C1 segment of cervical spinal cord (tissue), 14 donors: ENCODE measurements at regions not wholly inside any gene's neighbourhood (a gene's known extent, or its start where the extent isn't known, plus 50 kb on each side); places are given as distances from the start of the nearest gene placed in this dataset.

Experiments
- DNase-seq, 14 donors: peaks; one replicate each; lab custom pipeline; 2025; lab: John Stamatoyannopoulos, UW

DNA sequence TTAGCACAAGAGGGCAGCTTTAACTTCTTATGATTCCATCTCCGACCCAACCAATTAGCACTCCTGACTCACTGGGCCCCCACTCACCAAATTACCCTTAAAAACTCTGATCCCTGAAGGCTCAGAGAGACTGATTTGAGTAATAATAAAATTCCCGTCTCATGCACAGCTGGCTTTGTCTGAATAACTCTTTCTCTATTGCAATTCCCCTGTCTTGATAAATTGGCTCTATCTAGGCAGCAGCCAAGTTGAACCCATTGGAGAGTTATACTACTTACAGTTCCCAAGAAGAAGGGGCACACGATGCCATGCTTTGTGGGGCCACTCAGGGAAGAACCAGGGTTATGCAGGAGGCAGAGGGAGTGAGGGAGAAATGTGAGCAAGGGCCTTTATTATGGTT, 632.8 kb downstream of the TSN start:
- DNase-seq = no peak

DNA sequence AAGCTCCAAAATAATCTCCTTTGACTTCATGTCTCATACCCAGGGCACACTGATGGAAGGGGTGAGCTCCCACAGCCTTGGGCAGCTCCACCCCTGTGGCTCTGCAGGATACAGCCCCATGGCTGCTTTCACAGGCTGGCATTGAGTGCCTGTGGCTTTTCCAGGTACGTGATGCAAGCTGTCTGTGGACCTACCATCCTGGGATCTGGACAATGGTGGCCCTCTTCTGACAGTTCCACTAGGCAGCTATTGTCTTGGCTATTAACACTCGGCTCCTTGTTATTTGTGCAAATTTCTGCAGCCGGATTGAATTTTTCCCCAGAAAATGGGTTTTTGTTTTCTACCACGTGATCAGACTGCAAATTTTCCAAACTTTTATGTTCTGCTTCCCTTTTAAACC, 634.2 kb downstream of the TSN start:
- peak in 11 of 14 donors; percentile 2 to 24 (median 16) for DNase-seq

DNA sequence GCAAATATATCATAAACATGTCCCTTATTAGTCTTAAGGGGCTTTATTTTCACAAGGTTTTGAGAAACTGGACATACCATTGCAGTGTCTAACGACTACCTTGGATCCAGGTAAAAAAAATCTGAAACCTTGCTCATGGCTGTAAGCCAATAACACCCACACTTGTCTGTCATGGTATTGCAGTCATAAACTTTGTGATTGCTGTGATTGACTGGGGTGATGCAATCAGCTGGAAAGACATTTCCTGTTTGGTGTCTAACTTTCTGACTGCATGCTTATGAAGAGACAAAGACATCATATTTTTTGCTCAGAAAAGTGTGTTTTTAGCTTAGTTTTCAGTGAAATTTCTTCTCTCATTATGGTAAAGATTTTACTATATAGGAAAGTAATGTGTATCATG, 635.0 kb downstream of the TSN start:
- no peak for DNase-seq

DNA sequence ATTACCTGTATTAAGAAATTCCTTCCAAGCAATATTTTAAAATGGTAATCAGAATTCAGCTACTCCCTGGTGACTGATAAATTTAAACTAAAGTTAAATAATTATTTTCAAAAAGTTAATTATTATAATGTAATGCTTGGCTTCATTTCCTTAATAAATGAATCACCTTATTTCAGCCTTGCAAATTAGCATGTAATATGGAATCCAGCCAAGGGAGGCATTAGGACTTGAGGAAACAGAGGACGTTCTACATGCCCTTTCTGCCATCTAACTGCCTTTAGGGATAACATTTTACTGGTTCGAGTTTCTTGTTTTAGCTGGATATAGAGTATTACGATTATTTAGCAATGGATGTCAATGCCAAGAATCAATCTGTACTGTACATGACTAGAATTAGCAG, 636.3 kb downstream of the TSN start:
- no peak for DNase-seq

- DNase-seq = no peak
Observed at GRCh38 chr2:122395687-122396086, 640.2 kb downstream of the TSN start.

GRCh38 chr2:122411231-122411630, 655.8 kb downstream of the TSN start:
- no peak for DNase-seq

- peak in 1 of 14 donors; percentile 3 for DNase-seq
Observed at GRCh38 chr2:122412360-122412759, 656.9 kb downstream of the TSN start.

DNA sequence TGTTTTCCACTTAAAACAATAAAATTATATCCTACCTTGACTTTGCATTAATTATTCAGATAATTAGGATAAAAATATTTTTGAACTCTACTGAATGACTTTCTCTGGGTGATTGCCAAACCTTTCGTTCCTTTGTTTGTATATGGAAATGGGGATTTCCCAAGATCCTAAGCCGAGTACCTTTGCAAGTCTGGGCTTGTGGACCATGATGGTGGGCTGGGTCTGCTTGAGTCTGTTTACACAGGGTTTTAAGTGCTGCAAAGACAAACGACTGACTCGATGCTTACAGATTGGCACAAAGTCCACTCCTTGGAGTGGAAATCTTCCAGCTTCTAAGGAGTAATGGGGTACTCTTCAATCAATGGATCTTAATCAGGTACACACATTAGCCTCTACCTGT, 659.5 kb downstream of the TSN start:
- no peak for DNase-seq

GRCh38 chr2:122417114-122417513, 661.7 kb downstream of the TSN start:
- DNase-seq = no peak

- no peak for DNase-seq
Observed at GRCh38 chr2:122421775-122422174, 666.3 kb downstream of the TSN start.

DNA sequence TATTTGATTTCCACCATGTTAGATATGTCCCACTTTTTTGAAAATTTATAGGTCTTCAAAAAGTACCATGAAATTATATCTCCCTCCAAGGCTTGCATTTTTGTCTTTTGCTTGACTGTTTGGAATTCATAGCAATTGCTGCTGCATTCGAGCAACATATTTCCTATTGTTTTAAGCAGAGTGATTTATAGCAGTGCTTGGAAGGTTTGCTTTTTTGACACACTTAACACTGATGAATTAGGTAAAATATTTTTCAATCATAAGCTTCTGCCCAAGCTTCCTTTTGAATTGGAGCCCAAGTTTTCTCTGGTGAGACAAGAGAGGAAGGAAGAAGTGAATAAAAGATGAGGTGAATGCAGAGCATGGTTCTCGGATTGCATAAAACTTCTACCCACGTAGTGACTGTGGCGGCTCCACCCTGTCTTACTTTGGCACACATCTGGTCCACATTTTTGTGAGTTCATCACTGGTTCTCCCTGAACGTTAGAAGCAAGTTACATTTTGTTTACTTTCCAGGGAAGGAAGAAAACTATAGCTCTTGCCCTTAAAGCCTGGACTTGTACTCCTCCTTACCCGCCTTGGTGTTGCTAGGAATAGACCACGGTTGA, 667.0 kb downstream of the TSN start:
- no peak for DNase-seq

DNA sequence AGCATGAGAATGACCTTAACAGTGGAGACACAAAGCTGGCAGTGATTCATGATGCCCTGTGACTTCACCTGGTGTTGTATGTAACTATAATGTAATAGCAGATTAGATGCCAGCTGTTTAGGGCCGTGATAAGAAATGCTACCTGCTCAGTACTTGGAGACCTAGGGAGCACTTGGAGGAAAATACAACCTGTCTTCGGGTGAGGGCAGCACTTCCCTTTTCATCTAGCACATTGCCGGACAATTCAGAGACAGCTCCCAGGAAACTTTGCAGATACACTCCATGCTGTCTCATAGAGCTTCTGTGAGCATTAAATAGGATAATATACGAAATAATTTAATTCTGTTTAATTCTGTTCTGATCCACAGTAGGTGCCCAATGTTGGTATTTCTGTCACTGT, 668.5 kb downstream of the TSN start:
- DNase-seq = no peak

DNA sequence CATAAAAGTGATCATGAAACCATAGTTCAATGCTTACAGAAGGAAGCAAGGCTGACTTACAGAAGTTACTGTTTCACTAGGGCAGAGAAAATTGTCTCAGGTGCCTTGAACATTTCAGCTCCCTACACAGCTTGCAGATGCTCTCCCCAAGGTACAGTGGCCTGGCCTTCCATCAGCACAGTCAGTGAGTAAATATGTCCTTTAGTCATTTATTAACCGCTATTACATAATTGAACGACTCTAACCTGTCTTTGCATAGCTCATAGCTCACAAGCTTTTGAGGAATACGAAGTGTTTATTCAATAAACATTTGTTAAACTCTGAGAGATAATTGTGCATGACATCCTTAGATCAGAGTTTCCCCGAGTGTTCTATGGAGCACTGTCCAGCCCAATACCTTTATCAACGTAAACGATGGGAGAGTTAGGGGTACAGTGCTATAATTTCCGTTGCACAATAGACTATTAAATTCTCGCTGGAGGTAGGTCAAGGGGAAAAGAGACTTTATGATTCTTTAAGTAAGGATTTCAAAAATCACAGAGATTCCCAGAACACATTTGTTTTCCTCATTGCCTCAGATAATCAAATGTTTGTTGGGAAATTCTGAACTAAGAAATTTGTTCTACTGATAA, 677.8 kb downstream of the TSN start:
- DNase-seq = no peak

- no peak for DNase-seq
Observed at GRCh38 chr2:122445003-122445402, 689.6 kb downstream of the TSN start.

GRCh38 chr2:122446761-122447160, 691.3 kb downstream of the TSN start:
- no peak for DNase-seq

DNA sequence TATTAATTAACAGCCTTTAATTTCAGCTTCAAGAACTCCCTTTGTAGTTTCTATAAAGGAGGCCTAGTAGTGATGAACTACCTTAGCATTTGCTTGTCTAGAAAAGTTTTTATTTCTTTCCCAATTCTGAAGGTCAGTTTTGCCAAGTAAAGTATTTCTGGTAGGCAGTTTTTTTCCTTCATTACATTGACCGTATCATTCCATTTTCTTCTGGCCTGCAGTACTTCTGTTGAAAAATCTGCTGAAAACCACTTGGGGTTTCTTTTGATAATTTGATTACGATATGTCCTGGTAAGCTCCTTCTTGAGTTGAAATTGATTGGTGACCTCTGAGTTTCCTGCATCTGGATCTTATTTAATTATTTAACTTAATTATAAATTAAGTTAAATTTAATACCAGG, 691.8 kb downstream of the TSN start:
- DNase-seq = no peak

GRCh38 chr2:122451040-122451439, 695.6 kb downstream of the TSN start:
- no peak for DNase-seq

DNA sequence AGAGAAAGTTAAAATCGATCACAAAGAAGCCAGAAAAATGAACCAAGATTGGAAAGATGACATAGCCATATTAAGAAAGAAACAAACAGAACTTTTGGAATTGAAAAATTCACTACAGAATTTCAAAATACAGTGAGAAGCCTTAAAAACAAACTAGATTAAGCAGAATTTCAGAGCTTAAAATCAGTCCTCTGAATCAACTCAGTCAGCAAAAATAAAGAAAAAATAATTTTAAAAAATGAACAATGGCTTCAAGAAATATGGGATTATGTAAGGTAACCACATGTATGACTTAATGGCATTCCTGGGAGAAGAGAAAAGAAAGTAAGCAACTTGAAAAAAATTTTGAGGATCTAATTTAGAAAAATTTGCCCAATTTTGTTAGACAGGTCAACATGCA, 696.2 kb downstream of the TSN start:
- no peak for DNase-seq

GRCh38 chr2:122469147-122469546, 713.7 kb downstream of the TSN start:
- DNase-seq = no peak

DNA sequence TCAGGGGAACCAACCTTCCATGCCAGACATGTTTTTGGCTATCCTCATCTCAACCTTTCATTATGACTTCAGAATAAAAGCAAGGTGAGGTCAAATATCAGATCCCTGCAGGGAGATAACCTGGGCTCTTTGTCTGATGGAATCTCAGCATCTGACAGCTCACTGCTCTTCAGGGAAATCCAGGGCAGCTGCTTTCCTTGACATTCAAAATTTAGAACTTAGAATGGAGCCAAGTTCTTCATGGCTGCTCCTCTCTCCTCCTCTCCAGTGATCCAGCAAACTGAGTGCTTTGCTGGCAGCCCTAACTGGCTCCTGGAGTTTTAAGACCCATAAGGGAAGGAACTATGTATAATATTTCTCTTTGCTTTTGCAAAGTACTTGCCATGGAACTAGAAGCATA, 716.3 kb downstream of the TSN start:
- no peak for DNase-seq

GRCh38 chr2:122478117-122478516, 722.7 kb downstream of the TSN start:
- DNase-seq = no peak

DNA sequence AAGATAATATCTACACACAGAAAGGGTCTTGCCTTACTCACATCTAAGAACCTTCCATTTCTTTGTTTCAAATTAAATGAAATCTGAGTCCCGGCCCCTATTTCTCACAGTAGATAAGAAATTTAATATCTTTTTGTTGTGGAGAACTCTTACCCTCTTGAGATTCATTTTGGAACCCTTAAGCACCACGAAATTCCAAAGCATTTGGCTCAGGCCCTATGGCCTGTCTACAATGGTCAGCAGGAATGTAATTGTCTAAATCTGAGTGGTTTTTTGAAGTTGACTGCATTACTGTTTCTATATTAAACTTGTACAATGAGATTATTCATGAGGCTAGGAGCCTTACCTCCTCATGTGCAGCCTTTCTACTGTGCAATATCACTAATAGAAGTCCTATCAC, 723.3 kb downstream of the TSN start:
- DNase-seq = no peak

DNA sequence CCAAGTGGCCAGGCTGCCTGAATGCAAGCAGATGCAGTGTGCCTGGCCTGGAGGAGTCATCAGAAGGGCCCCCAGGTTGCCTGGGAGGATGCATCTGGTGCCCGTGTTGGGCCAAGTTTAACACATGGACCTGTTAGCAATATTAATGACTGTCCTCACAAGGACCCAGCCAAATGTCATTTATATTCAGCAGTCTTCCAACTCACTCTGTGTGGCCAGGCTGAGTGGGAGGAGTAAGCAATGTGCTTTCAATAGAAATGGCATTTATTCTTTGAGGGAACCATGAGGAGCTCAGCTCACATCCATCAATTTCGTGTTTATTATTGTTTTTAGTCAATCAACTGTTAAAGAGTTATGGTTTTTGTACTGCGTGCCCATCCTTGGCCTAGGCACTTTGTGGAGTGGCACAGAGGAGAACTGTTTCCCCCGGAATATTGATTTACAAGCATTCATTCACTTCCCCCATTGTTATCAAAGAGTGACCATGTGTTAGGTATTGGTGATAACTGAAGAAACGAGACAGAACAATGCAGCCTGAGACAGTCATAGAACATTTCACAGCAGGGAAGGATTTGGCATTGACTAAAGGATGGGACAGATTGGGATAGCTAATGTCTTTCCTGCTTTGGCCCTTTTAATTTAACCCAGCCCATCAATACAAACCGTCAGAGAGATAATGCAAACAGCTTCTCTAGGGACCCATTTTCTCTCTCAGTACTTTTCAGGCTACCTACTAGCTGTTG, 725.2 kb downstream of the TSN start:
- peak in 7 of 14 donors; percentile 25 to 95 (median 31) for DNase-seq
